IgD-negative memory B cell (primary cell): ENCODE measurements at regions not wholly inside any gene's neighbourhood (a gene's known extent, or its start where the extent isn't known, plus 50 kb on each side); places are given as distances from the start of the nearest gene placed in this dataset.

ENCODE experiments used
- H3K27ac Mint-ChIP-seq, 3 donors: one replicate each; pipeline ENCODE4 v1.8.0; 2020 to 2022; ENCODE audit warnings: mild to moderate bottlenecking in 3 of 3, mixed read lengths in 3 of 3, moderate library complexity in 1 of 3
- H3K27me3 Mint-ChIP-seq: one replicate; pipeline ENCODE4 v1.8.0; 2021; ENCODE audit warnings: mixed read lengths
- H3K36me3 Mint-ChIP-seq: one replicate; pipeline ENCODE4 v1.8.0; 2020; ENCODE audit warnings: mild to moderate bottlenecking, mixed read lengths
- H3K4me1 Mint-ChIP-seq, 3 donors: one replicate each; pipeline ENCODE4 v1.8.0; 2020 to 2022; ENCODE audit warnings: mixed read lengths in 3 of 3, mild to moderate bottlenecking in 1 of 3
- H3K4me3 Mint-ChIP-seq, 4 donors: one replicate each; pipeline ENCODE4 v1.8.0; 2020 to 2022; ENCODE audit warnings: mild to moderate bottlenecking in 4 of 4, mixed read lengths in 4 of 4, moderate library complexity in 3 of 4
- H3K9me3 Mint-ChIP-seq, 3 donors: one replicate each; pipeline ENCODE4 v1.8.0; 2020 to 2021; ENCODE audit warnings: mixed read lengths in 3 of 3, mild to moderate bottlenecking in 1 of 3

DNA sequence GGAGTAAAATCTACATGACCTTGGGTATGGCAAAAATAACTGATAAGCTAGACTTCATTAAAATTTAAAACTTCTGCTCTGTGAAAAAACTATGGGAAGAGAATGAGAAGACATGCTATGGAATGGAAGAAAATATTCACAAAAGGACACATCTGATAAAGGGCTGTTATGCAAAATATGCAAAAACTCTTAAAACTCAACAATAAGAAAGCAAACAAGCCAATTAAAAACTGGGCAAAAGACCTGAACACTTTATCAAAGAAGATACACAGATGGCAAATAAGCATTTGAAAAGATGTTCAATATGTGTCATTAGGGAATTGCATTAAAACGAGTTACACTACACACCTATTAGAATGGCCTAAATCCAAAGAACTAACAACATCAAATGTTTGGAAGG is 439.5 kb downstream of the EFNA5 start:
- Mint-ChIP-seq H3K27ac (no peak overlapping the region), H3K27me3 (no peaks in the 10 kb centered on the region), H3K9me3 (peaks cover 0 to 7% (median 0%) of the 10 kb centered on the region in 3 donors), H3K4me3 (no peak overlapping the region), H3K4me1 (no peaks in the 10 kb centered on the region), H3K36me3 (no peaks in the 10 kb centered on the region)

- no peaks in the 10 kb centered on the region for H3K27me3 Mint-ChIP-seq
- no peak overlapping the region for H3K4me3 Mint-ChIP-seq
- peaks cover 0 to 5% (median 0%) of the 10 kb centered on the region in 3 donors for H3K9me3 Mint-ChIP-seq
- H3K27ac Mint-ChIP-seq, result no peak overlapping the region
- no peaks in the 10 kb centered on the region for H3K36me3 Mint-ChIP-seq
- no peaks in the 10 kb centered on the region for H3K4me1 Mint-ChIP-seq
Observed at GRCh38 chr5:107230367-107230766, 440.4 kb downstream of the EFNA5 start.

- H3K4me1 Mint-ChIP-seq, result no peaks in the 10 kb centered on the region
- no peaks in the 10 kb centered on the region for H3K36me3 Mint-ChIP-seq
- H3K4me3 Mint-ChIP-seq, result no peak overlapping the region
- peaks cover 2 to 5% (median 5%) of the 10 kb centered on the region in 3 donors for H3K9me3 Mint-ChIP-seq
- no peak overlapping the region for H3K27ac Mint-ChIP-seq
- no peaks in the 10 kb centered on the region for H3K27me3 Mint-ChIP-seq
Observed at GRCh38 chr5:107228226-107228625, 442.5 kb downstream of the EFNA5 start.

DNA sequence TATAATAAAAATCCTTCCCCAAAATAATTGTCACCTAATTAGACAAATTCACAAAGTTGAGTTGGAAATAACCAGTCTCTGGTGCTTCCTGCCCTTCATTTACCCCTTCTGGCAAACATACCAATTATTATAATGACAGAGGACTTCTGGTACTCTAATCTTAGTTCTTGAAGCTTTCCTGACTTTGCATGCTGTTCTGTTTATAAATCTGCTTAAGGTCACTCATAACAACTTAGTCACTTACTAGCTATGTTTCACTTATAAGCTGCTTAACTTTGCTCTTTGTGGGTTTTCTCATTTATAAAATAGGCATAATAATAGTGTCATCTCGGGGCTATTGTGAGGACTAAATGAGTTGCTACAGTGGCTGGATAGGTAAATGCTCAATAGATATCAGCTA is 446.5 kb downstream of the EFNA5 start:
- Mint-ChIP-seq H3K36me3 (no peaks in the 10 kb centered on the region), H3K4me3 (no peak overlapping the region), H3K27me3 (no peaks in the 10 kb centered on the region), H3K27ac (no peak overlapping the region), H3K4me1 (no peaks in the 10 kb centered on the region), H3K9me3 (peaks cover 2 to 5% (median 5%) of the 10 kb centered on the region in 3 donors)

DNA sequence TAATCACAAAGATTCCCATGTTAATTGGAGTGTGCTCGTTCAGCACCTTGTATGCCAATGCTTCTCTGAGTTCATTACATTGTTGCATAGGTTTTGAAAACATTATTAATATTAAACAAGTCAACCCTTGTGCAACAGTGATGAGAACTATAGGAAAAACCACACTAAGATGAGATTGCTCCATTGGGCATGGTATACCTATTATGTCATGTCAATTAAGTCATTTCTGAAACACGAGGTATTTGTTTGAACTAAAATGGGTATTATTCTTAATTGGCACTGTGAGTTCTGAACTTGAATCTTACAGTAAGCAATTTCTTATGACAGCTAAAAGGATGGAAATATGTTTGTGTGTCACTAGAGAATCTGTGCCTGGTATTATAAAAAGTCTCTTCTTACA is 447.7 kb downstream of the EFNA5 start:
- no peaks in the 10 kb centered on the region for H3K4me1 Mint-ChIP-seq
- H3K27ac Mint-ChIP-seq, result no peak overlapping the region
- no peaks in the 10 kb centered on the region for H3K36me3 Mint-ChIP-seq
- no peaks in the 10 kb centered on the region for H3K27me3 Mint-ChIP-seq
- H3K9me3 Mint-ChIP-seq, result peaks cover 2 to 5% (median 2%) of the 10 kb centered on the region in 3 donors
- no peak overlapping the region for H3K4me3 Mint-ChIP-seq

DNA sequence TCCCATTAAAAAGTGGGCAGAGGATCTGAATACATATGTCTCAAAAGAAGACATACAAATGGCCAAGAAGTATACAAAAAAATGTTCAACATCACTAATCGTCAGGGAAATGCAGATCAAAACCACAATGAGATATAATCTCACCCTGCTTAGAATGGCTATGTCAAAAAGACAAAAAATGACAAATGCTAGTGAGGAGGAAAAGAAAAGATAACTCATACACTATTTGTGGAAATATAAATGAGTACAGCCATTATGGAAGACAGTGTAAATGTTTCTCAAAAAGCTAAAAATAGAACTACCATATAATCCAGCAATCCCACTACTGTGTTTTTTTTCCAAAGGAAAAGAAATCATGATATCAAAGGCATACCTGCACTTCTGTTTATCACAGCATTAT is 450.7 kb downstream of the EFNA5 start:
- Mint-ChIP-seq H3K4me1 (no peaks in the 10 kb centered on the region), H3K9me3 (peaks cover 0 to 5% (median 2%) of the 10 kb centered on the region in 3 donors), H3K27me3 (no peaks in the 10 kb centered on the region), H3K27ac (no peak overlapping the region), H3K36me3 (no peaks in the 10 kb centered on the region), H3K4me3 (no peak overlapping the region)

DNA sequence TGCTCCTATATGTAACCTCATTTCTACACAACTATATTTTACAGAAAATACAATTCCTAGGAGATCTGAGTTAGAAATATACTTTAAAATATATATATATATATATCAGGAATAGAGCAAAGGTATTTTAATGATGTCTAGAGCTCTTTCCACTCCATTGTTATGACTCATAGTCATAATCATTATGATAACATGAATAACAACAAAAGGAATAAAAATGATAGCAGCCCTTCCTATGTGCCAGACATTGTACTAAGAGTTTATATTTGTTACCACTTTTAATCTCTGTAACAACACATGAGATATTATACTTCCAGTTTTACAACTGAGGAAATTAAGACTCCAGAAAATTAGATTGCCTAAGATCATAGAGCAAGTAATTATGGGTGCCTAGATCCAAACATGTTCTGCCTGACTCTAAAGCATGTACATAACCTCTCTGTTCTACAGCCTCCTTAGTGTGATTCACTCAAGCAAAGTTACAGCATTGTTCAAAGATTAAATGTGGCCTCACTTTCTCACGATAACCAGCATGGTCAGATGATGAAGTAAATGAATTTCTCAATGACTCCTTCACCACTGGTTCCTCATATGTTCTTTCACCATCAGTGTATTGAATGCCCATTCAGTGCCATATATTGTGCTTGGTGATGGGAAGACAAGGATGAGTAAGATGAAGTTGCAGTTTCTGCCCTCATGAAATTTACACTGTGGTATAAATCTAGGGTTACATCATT is 452.1 kb downstream of the EFNA5 start:
- Mint-ChIP-seq H3K36me3 (no peaks in the 10 kb centered on the region), H3K27ac (no peak overlapping the region), H3K27me3 (no peaks in the 10 kb centered on the region), H3K9me3 (no peaks in the 10 kb centered on the region), H3K4me3 (no peak overlapping the region), H3K4me1 (no peaks in the 10 kb centered on the region)

DNA sequence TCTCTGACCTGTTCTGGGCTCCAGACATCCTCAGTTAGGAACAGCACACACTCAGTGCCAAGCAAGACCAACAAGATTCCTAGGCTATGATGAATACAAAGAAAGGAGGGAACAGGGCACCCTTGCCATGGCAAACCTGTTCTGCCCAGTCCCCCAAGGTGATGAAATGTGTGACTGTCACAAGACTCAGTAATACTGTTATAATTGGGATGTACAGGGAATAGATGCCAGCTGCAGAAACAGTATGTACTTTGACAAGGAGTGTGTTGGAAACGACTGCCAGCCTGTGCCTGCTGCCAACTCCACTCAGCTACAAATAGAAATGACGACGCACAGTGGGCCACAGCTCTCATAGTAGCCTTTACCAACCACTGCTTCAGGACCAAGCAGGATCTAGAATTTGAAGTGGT is 453.0 kb downstream of the EFNA5 start:
- Mint-ChIP-seq H3K9me3 (no peaks in the 10 kb centered on the region), H3K4me1 (no peaks in the 10 kb centered on the region), H3K36me3 (no peaks in the 10 kb centered on the region), H3K27me3 (no peaks in the 10 kb centered on the region), H3K27ac (no peak overlapping the region), H3K4me3 (no peak overlapping the region)

DNA sequence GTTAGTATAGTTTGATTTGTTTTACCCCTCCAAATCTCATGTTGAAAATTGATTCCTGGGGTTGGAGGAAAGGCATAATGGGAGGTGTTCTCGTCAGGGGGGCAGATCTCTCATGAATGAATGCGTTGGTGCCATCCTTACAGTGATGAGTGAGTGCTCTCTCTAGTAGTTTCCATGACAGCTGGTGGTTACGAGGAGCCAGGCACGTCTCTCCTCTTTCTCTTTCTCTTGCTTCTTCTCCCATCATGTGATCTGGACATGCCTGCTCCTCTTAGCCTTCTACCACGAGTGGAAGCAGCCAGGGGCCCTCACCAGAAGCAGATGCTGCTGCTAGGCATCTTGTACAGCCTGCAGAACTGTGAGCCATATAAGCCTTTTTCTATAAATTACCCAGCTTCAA is 454.1 kb downstream of the EFNA5 start:
- no peaks in the 10 kb centered on the region for H3K4me1 Mint-ChIP-seq
- no peaks in the 10 kb centered on the region for H3K9me3 Mint-ChIP-seq
- H3K4me3 Mint-ChIP-seq, result no peak overlapping the region
- H3K27me3 Mint-ChIP-seq, result no peaks in the 10 kb centered on the region
- H3K36me3 Mint-ChIP-seq, result no peaks in the 10 kb centered on the region
- H3K27ac Mint-ChIP-seq, result no peak overlapping the region

DNA sequence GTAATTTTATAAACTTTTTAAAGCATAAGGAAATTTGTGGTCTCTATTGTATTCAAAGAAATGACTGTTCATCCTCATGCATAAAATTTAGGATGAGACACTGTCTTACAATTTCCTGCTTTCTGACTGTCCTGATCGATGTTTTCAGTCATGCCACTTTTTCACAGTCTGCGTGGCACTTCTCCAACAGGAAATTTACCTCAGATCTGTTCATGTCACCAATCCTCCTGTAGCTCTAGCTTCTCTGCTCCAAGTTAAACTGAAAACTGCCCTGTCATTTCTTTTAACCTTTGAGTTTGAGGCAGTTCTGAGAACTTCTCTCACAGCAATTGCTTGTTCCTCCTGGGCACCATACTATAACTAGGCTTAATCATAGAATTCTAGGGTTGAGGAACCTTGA is 455.1 kb downstream of the EFNA5 start:
- Mint-ChIP-seq H3K36me3 (no peaks in the 10 kb centered on the region), H3K4me3 (no peak overlapping the region), H3K27ac (no peak overlapping the region), H3K4me1 (no peaks in the 10 kb centered on the region), H3K9me3 (no peaks in the 10 kb centered on the region), H3K27me3 (no peaks in the 10 kb centered on the region)

DNA sequence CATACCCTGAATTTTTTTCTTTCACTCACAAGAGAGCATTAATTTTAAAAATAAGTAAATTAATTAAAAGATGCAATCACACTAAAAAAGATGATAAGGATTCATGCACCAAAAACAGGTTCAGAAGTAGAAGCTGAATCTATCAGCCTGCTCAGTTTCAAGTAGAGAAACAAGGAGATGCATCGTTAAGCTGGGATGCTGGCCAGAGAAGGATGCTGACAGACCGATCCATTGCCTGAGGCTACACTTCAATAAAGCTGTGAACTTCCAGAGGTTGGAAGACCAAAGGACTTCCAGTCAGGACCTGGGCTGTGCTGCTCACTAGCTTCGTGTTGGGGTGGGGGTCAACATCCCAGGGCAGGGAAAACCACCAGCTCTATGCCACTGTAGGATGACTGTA is 457.7 kb downstream of the EFNA5 start:
- Mint-ChIP-seq H3K4me3 (no peak overlapping the region), H3K27me3 (no peaks in the 10 kb centered on the region), H3K4me1 (no peaks in the 10 kb centered on the region), H3K36me3 (no peaks in the 10 kb centered on the region), H3K9me3 (no peaks in the 10 kb centered on the region), H3K27ac (no peak overlapping the region)

GRCh38 chr5:107211630-107212029 is 459.1 kb downstream of the EFNA5 start:
- H3K27me3 Mint-ChIP-seq, result no peaks in the 10 kb centered on the region

DNA sequence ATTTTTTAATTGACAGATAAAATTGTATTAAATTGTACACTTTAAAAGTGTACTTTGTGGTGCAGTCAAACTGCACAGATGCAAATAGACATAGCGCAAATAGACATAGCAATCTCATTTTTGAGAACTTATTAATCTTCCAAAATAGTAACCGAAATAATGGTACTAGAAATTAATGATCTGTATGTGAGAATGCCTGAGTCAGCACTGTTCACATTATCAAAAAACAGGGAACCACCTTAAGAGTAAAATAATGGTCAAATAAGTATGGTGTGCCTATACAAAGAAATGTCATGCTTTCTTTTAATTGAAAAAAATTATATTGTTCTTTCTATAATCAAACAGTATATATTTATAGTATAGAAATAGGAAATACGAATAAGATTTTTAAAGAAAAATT is 461.9 kb downstream of the EFNA5 start:
- Mint-ChIP-seq H3K36me3 (no peaks in the 10 kb centered on the region), H3K4me1 (no peaks in the 10 kb centered on the region), H3K27ac (no peak overlapping the region), H3K9me3 (no peaks in the 10 kb centered on the region), H3K27me3 (peaks cover 2% of the 10 kb centered on the region), H3K4me3 (no peak overlapping the region)

More at GRCh38 chr5:107211630-107212029, 459.1 kb downstream of the EFNA5 start:
- Mint-ChIP-seq H3K27ac (no peak overlapping the region), H3K4me1 (no peaks in the 10 kb centered on the region), H3K36me3 (no peaks in the 10 kb centered on the region), H3K4me3 (no peak overlapping the region), H3K9me3 (no peaks in the 10 kb centered on the region)

DNA sequence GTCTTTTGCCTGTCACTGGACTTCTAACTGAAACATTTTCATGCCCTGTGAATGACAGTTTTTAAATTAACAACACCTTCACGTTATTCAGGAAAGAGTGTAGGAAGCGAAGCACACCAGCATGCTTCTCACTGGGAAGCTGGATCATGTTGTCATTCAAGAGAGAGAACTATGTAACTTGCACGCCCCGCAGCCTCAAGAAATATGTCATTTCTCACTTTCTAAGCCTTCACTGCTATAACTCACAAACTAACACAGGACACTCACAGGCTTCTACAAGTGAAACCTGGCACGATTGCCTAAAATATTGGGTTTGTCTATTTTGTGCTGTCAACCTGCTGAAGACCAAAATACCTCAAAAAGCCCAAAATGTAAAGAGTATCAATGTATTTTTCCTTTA is 466.3 kb downstream of the EFNA5 start:
- H3K4me3 Mint-ChIP-seq, result no peak overlapping the region
- H3K9me3 Mint-ChIP-seq, result no peaks in the 10 kb centered on the region
- H3K4me1 Mint-ChIP-seq, result no peaks in the 10 kb centered on the region

GRCh38 chr5:107203243-107203642 is 467.5 kb downstream of the EFNA5 start:
- Mint-ChIP-seq H3K36me3 (no peaks in the 10 kb centered on the region), H3K4me3 (no peak overlapping the region), H3K27ac (no peak overlapping the region), H3K4me1 (no peaks in the 10 kb centered on the region), H3K9me3 (no peaks in the 10 kb centered on the region), H3K27me3 (peaks cover 2% of the 10 kb centered on the region)

More for the DNA sequence above, 466.3 kb downstream of the EFNA5 start:
- Mint-ChIP-seq H3K36me3 (no peaks in the 10 kb centered on the region), H3K27ac (no peak overlapping the region), H3K27me3 (peaks cover 2% of the 10 kb centered on the region)

DNA sequence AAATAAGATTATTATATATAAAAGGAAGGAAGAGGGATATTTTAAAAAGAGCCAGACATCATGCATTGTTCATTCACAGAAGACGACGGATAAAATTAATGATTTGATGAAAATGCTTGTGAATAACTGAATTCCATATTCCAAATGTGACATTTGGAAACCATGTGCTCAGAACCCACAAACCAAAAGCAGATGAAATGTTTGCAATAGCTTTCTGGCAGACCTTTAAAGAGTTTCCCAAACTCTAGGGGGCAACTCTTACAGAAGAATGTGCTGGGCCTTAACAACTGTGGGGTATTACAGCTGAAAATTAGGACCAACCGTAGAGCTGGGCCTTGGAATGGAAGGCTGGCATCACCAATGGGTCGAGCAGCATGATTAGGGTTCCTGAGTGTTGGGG is 471.0 kb downstream of the EFNA5 start:
- Mint-ChIP-seq H3K4me1 (no peaks in the 10 kb centered on the region), H3K4me3 (no peak overlapping the region), H3K36me3 (no peaks in the 10 kb centered on the region), H3K9me3 (no peaks in the 10 kb centered on the region), H3K27me3 (peaks cover 2% of the 10 kb centered on the region), H3K27ac (no peak overlapping the region)
